HPDE6-E6E7 (cell line): ENCODE measurements at regions not wholly inside any gene's neighbourhood (a gene's known extent, or its start where the extent isn't known, plus 50 kb on each side); places are given as distances from the start of the nearest gene placed in this dataset.
"Not testable (repeated sequence)": the region's sequence is repeated elsewhere in the genome, so short reads cannot be mapped to it uniquely, and the experiment has no call there.

Experiments
- DNase-seq: peaks from one replicate; pipeline ENCODE4 v3.0.0; 2011; ENCODE audit warnings: missing footprints; ENCODE audit errors: extremely low spot score

DNA sequence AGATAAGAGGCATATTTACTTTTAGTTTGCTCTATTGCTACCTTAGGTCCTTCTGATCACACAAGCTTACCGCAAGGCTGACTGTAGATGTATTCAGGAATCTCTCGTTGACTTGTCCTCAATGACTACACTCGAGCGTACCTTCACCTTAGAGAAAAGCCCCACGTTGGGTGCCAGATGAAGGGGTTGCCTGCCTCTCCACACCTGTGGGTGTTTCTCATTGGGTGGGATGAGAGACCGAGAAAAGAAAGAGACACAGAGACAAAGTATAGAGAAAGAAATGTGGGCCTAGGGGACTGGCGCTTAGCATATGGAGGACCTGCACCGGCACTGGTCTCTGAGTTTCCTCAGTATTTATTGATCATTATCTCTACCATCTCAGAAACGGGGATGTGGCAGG, 51.8 kb downstream of the ASCL4 start:
- no peak for DNase-seq

DNA sequence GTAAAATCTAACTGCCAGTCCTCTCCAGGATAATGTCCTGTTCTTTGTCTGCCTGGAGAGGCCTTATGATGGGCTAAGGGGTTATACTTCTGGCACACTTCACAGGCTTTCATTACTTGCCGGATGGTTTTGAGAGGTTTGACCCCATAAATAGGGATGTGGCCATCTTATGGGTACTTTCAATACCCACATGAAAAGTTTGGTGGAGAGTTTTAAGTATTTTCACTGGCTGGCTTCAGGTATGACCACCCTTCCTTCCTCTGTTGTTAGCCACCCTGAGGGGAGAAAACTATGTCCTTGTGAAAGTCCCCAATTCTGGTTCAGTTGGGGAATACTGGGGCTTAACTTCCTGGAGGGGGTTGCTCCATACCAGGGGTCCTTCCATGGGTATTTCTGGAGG, 54.8 kb downstream of the ASCL4 start:
- no peak for DNase-seq

DNA sequence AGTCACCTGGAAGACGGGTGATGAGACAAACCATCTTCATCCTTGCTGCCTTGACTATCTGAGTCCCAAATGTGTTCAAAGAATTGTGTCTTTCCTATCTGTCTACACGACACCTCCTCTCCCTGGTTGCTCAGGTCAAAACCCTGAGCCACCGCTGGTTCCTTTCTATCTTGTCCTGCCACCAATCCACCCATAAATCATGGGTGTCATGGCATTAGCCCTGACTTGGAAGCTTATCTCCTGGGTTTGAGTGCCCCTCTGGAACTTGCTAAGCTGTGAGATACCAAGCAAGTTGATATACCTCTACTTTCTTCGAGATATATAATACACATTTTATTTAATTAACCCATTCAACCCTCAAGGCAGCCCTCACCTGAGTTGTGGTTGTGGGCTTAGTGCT, 57.9 kb downstream of the ASCL4 start:
- no peak for DNase-seq

DNA sequence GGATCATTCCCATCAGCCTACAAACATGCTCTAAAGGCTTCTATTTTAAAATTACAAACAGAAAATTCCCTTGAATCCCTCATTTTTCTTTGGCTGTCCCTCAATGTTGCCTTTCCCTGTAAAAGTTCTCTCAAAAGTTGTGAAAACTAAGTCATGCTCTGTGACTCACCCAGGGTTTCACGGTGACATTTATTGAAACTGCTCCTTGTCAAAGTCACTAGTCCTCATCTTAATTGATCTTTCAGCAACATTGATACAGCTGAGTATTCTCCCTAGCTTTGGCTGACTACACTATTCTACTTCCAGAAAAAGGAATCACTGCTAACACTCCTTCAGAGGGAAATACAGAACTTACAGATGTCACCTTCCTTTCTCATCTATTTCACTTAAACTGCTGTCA, 65.7 kb downstream of the ASCL4 start:
- DNase-seq, result no peak

DNA sequence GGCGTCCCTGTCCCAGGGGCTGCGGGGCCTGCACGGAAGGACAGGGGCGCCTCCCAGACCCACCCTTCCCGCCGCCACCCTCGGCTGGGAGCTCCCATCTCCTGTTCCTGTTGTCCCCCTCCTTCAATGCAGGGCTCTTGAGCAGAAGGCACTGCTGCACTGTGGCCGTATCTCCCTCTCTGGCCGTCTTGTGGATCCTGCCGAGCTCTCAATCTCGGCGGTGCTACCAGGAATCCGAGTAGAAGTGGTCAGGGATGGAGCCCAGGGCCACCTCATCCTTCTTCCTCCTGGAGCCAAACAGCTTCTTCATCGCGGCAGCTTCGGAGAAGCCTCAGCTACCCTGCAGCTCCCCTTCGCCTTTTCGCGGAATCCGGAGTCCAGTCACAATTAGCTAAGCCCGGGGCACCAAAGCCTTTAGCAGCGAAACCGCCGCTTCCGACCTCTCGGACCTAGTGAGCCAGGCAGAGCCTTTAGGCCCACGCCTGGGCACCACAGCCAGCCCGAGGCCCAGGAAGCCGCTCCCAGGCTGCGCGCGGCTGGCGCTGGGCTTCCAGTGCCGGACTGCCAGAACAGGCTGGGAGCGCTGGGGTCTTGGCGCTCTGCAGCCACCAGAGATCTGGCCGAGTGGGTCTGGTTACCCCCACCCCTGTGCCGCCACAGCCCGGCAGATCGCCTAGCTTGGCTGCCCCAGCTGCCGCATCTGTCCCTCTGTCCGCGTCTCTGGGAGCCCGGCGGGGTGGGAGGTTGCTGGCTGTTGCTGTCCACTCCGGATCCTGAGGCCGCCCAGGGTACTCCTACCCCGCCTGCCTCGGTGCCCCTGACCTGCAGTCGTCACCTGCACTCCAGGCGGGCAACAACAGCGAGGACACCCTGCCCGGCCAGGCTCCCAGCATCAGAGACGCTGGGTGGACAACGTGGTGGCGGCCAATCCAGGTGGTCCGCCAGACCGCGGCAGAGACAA, 69.1 kb downstream of the ASCL4 start:
- no peak for DNase-seq

DNA sequence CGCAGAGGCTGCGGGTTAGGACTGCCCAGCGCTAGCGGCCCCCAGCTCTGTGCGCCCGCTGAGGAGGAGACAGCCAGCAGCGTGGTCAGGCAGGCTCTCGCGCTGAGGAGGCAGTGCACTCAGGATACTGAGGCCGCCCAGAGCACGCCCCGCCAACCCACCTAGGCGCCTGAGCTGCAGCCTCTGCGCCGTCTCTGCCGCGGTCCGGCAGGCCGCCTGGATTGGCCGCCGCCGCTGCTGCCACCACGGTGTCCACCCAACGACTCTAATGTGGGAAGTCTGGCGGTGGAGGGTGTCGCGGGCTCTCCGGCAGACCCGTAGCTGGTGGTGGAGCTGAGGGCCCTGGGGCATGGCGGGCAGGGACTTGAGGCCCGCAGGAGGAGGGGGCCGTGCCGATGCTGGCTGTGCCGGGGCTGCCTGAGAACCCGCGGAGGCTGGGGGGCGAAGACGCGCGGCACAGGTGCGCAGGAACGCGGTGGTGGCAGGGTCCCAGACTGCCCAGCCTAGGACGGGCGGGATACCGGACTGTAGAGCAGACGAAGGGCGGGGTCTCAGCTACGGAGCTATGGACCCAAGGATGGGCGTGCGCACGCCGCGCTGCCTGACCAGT, 69.9 kb downstream of the ASCL4 start:
- no peak for DNase-seq

DNA sequence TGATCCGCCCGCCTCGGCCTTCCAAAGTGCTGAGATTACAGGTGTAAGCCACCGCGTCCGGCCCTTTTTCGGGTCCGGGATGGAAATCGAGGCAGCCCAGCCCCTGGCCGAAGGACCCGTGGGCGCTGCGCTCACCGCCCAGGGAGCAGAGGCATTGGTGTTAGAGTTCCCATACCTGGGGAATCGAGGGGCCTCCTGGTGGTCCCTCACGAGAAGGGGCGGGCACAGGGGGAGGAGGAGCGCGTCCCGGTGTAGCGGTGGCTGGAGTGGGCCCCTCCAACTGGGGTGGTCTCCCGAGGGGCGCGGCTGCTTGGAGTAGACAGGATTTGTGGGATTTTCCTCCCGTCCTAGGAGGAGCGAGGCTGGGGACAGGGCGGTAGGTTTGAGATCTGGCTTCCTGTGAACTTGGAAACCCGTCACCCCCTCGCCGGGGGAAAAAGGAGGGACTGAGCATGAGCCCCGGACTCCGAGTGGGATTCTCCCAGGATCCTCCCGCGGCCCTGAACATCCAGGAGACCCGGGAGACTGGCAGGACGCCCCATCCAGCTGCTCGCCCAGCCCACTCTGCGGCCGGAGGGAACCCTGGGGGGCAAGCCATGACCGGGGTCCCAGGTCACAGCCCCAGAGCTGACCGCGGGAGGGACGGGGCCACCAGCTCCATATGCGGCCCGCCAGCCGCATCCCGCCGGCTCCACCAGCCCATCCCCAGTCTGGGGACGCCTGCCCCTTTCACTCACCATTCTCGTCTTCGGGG, 70.9 kb downstream of the ASCL4 start:
- DNase-seq, result no peak

DNA sequence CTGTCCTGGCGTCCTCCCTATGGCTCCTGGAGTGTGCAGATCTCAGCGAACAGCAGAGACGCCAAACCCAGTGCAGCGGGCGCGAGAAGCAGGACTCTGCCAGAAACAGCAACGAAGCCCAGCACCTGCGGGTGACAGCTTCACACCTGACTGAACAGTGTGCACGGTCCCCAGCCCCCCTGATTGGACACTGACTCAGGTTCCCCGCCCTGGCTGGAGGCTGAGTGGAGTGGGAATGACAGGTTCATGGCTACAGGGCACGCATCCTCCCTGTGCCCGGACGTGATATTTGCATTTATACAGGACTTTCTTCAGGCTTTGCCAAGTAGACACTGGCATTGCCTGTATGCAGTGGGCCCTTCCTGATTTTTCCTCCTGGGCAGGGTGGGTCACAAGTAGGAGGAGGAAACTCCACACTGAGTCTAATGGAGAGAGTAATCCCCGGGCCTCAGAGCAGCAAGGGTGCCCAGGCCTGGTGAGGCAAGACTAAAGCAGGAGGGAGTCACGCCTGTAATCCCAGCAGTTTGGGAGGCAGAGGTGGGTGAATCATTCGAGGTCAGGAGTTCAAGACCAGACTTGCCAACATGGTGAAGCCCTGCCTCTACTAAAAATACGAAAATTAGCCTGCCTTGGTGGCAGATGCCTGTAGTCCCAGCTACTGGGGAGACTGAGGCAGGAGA, 71.6 kb downstream of the ASCL4 start:
- DNase-seq, result peak; percentile 8

DNA sequence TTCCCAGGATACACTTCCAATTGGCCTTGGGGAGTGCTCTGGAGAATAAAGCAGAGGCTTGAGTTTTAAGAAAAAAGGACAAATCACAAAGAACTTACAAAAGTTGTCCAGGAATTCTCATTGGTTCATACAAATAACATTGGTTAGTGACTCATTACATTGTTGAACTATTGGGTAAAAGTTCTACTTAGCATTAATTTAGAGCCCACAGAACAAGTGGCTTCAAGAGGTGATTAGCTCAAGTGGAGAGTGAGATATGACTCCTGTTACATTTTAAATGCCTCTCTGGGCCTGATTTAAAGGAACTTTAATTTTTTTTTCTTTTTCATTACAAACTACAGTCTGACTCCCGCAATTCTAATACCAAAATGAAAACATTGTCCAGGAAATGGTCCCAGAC, 72.9 kb downstream of the ASCL4 start:
- DNase-seq, result no peak

DNA sequence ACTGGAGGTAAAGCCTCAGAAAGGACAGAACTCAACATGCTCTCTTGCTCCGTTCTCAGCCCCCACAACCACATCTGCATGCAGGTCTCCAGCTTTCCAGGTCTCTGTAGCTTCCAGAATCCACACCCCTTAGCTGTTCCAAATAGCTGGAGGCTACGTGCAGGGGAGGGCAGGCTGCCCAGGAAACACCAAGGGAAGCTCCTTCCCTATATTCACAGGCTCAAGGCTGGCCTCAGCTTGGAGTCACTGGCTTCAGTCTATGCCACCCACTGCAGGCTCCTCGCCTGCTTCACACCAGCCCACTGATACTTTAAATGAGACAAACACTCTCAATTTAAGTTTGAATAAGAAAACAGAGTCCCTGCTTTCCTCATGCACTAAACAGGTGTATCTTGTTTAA, 73.3 kb downstream of the ASCL4 start:
- no peak for DNase-seq

DNA sequence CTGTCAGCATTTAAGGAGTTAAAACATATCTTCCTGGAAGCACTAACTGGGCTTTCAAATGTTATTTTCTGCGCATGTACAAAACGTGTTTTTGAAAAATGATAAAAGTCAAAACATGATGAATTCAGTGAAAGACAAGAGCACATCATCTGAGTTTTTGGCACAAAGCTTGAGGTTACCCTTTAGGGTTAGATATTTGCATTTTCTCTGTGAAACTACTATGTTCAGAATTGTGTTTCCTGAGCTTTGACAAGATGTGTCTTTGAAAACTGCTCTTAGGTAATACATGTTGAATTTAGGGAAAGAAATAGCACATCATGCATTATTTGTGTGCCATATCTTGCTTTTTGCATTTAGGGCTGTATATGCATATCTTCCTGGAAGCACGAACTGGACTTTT, 79.0 kb downstream of the ASCL4 start:
- DNase-seq, result no peak

DNA sequence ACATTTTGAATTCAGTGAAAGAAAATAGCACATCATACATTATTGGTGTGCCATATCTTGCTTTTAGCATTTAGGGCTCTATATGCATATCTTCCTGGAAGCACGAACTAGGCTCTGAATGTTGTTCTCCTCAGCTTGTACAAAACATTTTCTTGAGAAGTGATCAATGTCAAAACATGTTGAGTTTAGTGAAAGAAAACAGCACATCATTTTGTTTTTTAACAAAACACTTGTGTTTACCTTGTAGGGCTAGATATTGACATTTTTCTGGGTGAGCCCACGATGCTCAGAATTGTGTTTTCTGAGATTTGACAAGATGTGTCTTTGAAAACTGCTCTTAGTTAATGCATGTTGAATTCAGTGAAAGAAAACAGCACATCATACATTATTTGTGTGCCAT, 81.0 kb downstream of the ASCL4 start:
- DNase-seq, result no peak

DNA sequence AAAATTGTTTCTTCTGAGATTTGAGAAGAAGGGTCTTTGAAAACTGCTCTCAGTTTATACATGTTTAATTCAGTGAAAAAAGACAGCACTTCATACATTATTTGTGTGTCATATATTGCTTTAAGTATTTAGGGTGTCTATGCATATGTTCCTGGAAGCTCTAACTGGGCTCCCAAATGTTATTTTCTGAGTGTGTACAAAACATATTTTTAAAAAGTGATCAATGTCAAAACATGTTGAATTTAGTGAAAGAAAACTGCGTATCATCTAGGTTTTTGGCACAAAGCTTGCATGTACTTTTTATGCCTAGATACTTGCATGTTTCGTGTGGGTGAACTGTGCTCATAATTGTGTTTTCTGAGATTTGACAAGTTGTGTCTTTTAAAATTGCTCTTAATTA, 81.6 kb downstream of the ASCL4 start:
- no peak for DNase-seq

DNA sequence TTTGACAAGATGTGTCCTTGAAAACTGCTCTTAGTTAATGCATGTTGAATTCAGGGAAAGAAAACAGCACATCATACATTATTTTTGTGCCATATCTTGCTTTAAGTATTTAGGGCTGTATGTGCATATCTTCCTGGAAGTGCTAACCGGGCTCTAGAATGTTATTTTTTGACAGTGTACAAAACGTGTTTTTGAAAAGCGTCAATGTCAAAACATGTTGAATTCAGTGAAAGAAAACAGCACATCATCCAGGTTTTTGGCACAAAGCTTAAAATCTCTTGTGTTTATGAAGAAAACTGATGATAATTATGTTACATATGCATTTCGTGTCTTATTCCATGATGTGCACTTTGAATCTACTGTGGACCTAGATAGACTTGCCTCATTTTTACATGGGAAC, 82.7 kb downstream of the ASCL4 start:
- DNase-seq, result no peak

DNA sequence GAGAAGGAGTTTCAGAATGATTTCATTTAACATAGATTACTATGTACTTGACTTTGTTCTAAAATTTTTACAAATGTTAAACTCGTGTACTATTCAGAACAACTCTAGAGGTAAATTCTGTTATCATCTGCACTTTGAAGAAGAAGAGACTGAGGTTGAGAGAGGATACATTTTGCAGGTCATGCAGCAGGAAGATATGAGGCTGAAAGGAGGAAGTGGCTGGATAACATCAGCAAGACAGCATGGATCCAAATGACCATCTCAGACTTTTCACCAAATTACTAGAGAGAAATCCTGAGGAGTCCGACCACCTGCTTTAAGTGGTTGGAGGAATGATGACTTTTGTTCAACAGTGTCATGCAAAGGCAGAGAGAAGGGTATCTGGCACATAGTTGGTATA, 84.9 kb downstream of the ASCL4 start:
- no peak for DNase-seq

DNA sequence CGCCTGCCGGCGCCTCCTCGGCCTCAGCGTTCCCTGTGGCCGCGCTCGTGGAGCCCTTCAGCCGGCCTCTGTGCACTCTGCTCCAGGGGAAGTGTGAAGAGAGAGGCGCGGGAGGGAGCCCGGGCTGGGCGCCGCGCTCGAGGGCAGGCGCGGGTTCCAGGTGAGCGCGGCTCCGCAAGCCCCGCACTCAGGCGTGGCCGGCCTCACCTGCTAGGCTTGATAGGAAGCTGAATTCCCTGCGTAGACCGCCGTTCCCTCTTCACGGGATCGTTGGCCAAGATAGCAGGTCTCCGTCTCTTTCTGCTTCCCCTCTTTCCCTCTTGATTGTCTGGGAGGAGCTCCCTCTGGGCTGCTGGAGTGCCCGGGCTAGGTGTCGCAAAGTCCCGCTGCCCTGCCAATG, 89.7 kb downstream of the ASCL4 start:
- no peak for DNase-seq

DNA sequence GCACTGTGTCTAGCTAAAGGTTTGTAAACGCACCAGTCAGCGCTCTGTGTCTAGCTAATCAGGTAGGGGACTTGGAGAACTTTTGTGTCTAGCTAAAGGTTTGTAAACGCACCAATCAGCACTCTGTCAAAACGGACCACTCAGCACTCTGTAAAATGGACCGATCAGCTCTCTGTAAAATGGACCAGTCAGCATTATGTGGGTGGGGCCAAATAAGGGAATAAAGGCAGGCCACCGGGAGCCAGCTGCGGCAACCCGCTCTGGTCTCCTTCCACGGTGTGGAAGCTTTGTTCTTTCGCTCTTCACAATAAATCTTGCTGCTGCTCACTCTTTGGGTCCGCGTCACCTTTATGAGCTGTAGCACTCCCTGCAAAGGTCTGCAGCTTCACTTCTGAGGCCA, 90.2 kb downstream of the ASCL4 start:
- not testable (repeated sequence) for DNase-seq

DNA sequence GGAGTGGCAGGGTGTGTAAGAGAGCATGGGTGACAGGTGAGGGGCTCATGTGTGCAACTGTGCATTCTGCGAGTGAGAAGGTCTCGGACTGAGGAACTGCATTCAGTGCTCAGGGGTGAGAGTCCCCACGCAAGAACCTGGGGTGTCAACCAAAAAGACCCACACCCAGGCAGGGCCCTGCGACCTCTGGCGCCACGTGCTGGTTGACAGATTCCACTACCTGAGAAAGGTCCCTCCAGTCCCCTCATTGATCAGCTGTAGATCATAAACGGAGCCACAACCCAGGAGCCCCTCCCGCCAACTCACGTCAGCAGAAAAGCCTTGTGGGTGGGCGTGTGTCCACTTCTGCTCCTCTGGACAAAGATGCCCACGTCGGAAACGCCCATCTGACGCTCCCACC, 98.7 kb downstream of the ASCL4 start:
- no peak for DNase-seq

DNA sequence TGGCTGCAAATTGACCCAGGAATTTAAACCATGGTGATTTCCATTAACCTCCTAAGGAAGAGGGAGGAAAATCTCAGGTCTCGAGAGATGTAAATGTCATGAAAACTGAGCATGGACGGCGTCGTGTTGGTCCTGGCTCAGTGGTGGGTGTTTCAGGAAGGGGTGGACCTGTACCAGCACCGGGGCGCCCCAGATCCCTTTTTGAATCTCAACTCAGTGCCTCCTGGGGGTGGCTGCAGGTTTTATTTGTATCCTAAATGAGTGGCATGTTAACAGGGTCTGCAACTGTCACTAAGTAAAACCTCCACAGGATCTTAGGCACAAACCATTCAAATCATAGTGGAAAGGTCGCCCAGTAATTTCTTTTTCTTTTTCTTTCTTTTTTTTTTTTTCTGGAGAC, 101.3 kb downstream of the ASCL4 start:
- DNase-seq, result no peak

DNA sequence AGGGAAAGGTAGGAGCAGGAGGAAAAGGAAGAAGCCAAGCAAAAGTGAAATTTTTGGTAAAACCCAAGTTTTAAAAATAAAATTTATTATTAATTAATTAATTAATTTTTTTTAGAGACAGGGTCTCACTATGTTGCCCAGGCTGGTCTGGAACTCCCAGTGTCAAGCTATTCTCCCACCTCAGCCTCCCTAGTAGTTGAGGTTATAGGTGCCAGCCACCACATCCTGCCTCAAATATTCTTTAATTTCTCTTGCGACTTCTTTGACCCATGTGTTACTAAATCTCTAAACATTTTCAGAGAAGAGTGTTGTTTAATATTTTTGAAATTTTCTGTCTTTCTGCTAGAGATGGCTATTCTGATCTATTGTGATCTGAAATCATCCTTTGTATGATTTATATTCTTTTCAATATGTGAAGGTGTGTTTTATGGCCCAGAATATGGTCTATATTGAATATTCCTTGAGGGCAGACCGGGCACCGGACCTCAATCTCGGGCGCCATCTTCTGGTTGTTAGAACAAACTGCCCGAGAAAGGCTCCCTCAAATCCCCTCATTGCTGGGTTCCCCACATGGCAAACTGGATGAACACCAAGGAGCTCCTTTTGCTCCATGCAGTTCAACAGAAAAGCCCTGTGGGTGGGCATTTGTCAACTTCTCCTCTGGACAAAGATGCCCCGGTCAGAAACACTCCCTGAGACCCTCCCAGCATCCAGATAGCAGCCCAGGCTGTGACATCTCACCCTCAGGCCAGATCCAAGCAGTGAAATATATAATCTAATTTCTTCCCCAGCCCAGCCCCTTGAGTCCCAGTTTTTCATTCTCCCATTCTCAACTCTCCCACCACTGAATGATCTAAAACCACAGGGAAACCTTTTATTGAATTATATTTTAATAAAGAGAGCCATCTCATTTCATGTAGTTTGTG, 110.5 kb downstream of the ASCL4 start:
- DNase-seq, result peak; percentile 42

DNA sequence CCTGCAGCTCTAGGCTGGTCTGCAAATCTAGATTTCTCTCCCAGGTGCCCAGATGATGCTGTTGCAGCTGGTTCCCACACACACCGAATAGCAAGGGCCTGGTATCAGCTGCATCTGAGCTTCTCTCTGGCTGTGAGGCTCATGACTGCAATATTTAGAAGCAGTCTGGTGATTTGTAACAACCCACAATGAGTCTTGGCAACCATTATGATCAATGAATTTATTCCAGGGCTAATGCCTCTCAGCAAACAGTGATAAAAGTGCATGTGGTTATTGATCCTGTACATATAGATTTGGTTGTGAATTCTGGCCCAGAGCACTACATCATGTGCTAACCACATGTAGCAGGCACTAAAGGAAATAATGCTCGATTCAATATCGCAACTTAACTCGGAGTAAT, 114.3 kb downstream of the ASCL4 start:
- DNase-seq, result no peak
